HepG2 (cell line): ENCODE measurements at regions not wholly inside any gene's neighbourhood (a gene's known extent, or its start where the extent isn't known, plus 50 kb on each side); places are given as distances from the start of the nearest gene placed in this dataset.

Source experiments
- ATAC-seq: fragments of 200-7000 bp; cut with Tn5 transposase; 3 replicates; pipeline ENCODE4 v1.9.1; 2020; ENCODE audit warnings: mild to moderate bottlenecking, moderate library complexity
- BruUV-seq: library from RNA; stranded (reverse); fragments of 400-500 nt; replicated peaks from 2 replicates; lab custom pipeline; 2021; lab: Mats Ljungman, UMichigan
- CTCF ChIA-PET: fragments of 300-600 bp; formaldehyde crosslinking; extraction: SDS; loops from one replicate; lab custom pipeline; 2021; ENCODE audit warnings: low total read pairs, inconsistent platforms, low intra/inter-chr PET ratio; lab: Yijun Ruan, JAX
- POLR2A ChIA-PET: fragments of 350-600 bp; sonication (Branson Sonifier 250); formaldehyde crosslinking; loops from one replicate; lab custom pipeline; 2020; ENCODE audit warnings: antibody characterized with exemption, inconsistent platforms; lab: Yijun Ruan, JAX
- DNase-seq: peaks from one replicate; pipeline ENCODE4 v3.0.0-alpha.2; 2015; ENCODE audit warnings: low spot score
- FAIRE-seq: peaks from 3 replicates; lab custom pipeline; 2011; peaks lifted over from hg19 to GRCh38; lab: Jason Lieb, UNC
- H2AFZ ChIP-seq: one replicate; pipeline ENCODE4 v1.6.1; 2011; ENCODE audit warnings: low read length, inconsistent platforms
- H3K27ac ChIP-seq: fragments of 300-600 bp; 3 replicates; pipeline ENCODE4 v1.8.0; 2011; ENCODE audit warnings: mixed run types, mild to moderate bottlenecking, mixed read lengths, low read length, inconsistent platforms; ENCODE audit not compliant: insufficient read depth; ENCODE audit errors: extremely low read length
- H3K27me3 ChIP-seq, 2 experiments: fragments of 200-600 bp in 1 of 2; 2 replicates in 1 of 2; 3 replicates in 1 of 2; pipeline versions ENCODE4 v1.6.0 to v1.8.0; 2011; ENCODE audit warnings: low read length in 2 of 2, mild to moderate bottlenecking in 2 of 2, moderate library complexity in 2 of 2, inconsistent platforms in 1 of 2; ENCODE audit not compliant: insufficient read depth in 2 of 2, control insufficient read depth in 1 of 2
- H3K36me3 ChIP-seq, 2 experiments: fragments of 200-600 bp in 1 of 2; replicated peaks in 1 of 2; 2 replicates in 1 of 2; 3 replicates in 1 of 2; pipeline versions ENCODE4 v1.5.1 to v1.8.0; 2011; ENCODE audit warnings: low read length in 2 of 2, inconsistent platforms in 1 of 2; ENCODE audit not compliant: insufficient read depth in 2 of 2, control insufficient read depth in 1 of 2
- H3K4me1 ChIP-seq: 2 replicates; pipeline ENCODE4 v1.5.1; 2012; ENCODE audit warnings: low read length, inconsistent platforms; ENCODE audit not compliant: insufficient read depth
- H3K4me2 ChIP-seq: 2 replicates; pipeline ENCODE4 v1.6.0; 2011; ENCODE audit warnings: low read depth, low read length, inconsistent platforms
- H3K4me3 ChIP-seq, 3 experiments: fragments of 200-600 bp in 1 of 3; sonication (generic), shearing (Covaris generic) in 1 of 3; replicated peaks in 1 of 3; 2 replicates each; pipeline ENCODE4 v1.5.1; 2011 to 2016; ENCODE audit warnings: low read length in 3 of 3, inconsistent platforms in 2 of 3, low read depth in 2 of 3, mild to moderate bottlenecking in 2 of 3, control low read depth in 1 of 3, mixed read lengths in 1 of 3; ENCODE audit not compliant: insufficient read depth in 1 of 3
- H3K79me2 ChIP-seq: one replicate; pipeline ENCODE4 v1.6.1; 2011; ENCODE audit warnings: low read length, inconsistent platforms; ENCODE audit not compliant: insufficient read depth
- H3K9ac ChIP-seq: 2 replicates; pipeline ENCODE4 v1.6.0; 2011; ENCODE audit warnings: mild to moderate bottlenecking, low read depth, low read length, inconsistent platforms; ENCODE audit not compliant: insufficient read depth
- H3K9me3 ChIP-seq: 2 replicates; pipeline ENCODE4 v1.5.1; 2012; ENCODE audit warnings: mild to moderate bottlenecking, low read length
- H4K20me1 ChIP-seq: 2 replicates; pipeline ENCODE4 v1.6.0; 2011; ENCODE audit warnings: inconsistent platforms, mild to moderate bottlenecking, low read length, moderate library complexity; ENCODE audit not compliant: insufficient read depth
- GMEB2 ChIP-seq: IDR thresholded peaks from 2 replicates; pipeline ENCODE4 v1.6.1; 2016; ENCODE audit warnings: missing biosample characterization, missing genetic modification reagents, low read depth
- IRF1 ChIP-seq: sonication (generic); formaldehyde crosslinking; IDR thresholded peaks from 2 replicates; pipeline ENCODE4 v1.4.0; 2020; ENCODE audit warnings: low read depth, mild to moderate bottlenecking, missing genetic modification reagents
- NPAS2 ChIP-seq: sonication (generic); formaldehyde crosslinking; IDR thresholded peaks from 2 replicates; pipeline ENCODE4 v1.8.0; 2022; ENCODE audit warnings: mild to moderate bottlenecking, missing genetic modification reagents, borderline replicate concordance
- SMARCC2 ChIP-seq: fragments of 450-650 bp; IDR thresholded peaks from 2 replicates; pipeline ENCODE4 v1.6.1; 2017; ENCODE audit warnings: antibody characterized with exemption, mild to moderate bottlenecking
- ZNF17 ChIP-seq: sonication (generic); formaldehyde crosslinking; IDR thresholded peaks from 2 replicates; pipeline ENCODE4 v1.5.0; 2020; ENCODE audit warnings: mild to moderate bottlenecking, missing genetic modification reagents
- ZNF446 ChIP-seq: sonication (generic); formaldehyde crosslinking; IDR thresholded peaks from 2 replicates; pipeline ENCODE4 v1.5.0; 2020; ENCODE audit warnings: mild to moderate bottlenecking, missing genetic modification reagents
- ZNF580 ChIP-seq: IDR thresholded peaks from 2 replicates; pipeline ENCODE4 v1.6.1; 2016; ENCODE audit warnings: low read depth, borderline replicate concordance
- WGBS: methylation state at CpG from one replicate; pipeline ENCODE4 v1.1.6; 2017; ENCODE audit warnings: low lambda C conversion rate; 5-methylcytosine and 5-hydroxymethylcytosine counted together
- in situ Hi-C: cut with HindIII; loops from 2 replicates; pipeline ENCODE4 v1.10.0; 2017; ENCODE audit warnings: low pct_unique_long_range_greater_than_20kb; ENCODE audit not compliant: extremely low pct_ligation_motif_present
- intact Hi-C: fragments of 100-400 bp; cut with micrococcal nuclease; formaldehyde crosslinking; loops from one replicate; pipeline ENCODE4 v1.10.0; 2022; ENCODE audit not compliant: unreplicated experiment
- TF ChIP-seq, protein P1 (sequence below): sonication (generic); formaldehyde crosslinking; conservative IDR thresholded peaks from 2 replicates; pipeline ENCODE4 v1.4.0; 2020; ENCODE audit warnings: missing genetic modification reagents

- TF ChIP-seq GMEB2 (CRISPR knock-in tag) (no peak), ZNF580 (CRISPR knock-in tag) (no peak), IRF1 (CRISPR knock-in tag) (no peak)
- TF ChIP-seq, protein P1, sequence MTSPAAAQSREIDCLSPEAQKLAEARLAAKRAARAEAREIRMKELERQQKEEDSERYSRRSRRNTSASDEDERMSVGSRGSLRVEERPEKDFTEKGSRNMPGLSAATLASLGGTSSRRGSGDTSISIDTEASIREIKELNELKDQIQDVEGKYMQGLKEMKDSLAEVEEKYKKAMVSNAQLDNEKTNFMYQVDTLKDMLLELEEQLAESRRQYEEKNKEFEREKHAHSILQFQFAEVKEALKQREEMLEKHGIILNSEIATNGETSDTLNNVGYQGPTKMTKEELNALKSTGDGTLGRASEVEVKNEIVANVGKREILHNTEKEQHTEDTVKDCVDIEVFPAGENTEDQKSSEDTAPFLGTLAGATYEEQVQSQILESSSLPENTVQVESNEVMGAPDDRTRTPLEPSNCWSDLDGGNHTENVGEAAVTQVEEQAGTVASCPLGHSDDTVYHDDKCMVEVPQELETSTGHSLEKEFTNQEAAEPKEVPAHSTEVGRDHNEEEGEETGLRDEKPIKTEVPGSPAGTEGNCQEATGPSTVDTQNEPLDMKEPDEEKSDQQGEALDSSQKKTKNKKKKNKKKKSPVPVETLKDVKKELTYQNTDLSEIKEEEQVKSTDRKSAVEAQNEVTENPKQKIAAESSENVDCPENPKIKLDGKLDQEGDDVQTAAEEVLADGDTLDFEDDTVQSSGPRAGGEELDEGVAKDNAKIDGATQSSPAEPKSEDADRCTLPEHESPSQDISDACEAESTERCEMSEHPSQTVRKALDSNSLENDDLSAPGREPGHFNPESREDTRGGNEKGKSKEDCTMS: no peak
These were observed 839.1 kb upstream of the FOXG1 start (continued) for GRCh38 chr14:27927519-27927918.

DNA sequence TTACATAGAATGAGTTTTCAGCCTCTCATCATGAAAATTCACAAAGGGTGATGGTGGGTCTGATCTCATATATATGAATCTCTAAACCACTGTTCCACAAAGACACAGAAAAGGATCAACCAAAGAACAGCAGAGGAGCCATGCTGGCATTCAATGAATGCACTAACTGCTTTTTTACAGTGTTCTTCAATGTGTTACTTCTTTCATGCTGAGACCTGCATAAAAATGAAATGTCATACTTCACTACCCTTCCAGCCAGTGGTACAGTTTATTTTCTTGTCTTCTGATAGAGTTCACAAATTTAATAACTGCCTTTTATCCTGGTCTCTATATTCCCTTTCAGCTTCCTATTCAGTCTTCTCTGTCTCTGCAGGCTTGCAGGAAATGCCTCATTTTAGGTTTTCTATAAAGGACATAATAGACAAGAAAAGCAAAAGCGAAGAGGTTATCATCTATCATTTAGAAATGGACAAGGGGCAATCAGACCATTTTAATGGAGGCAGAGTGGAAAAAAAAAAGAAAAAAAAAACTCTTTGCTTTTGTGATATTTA is 836.7 kb upstream of the FOXG1 start:
- H3K4me2 ChIP-seq: no peak overlapping the region
- H2AFZ ChIP-seq: no peak overlapping the region
- no peaks in the 10 kb centered on the region for H3K79me2 ChIP-seq
- ATAC-seq: no peak
- intact Hi-C loops: no loop called here
- H3K27ac ChIP-seq: no peak overlapping the region
- no peaks in the 10 kb centered on the region for H4K20me1 ChIP-seq
- in situ Hi-C loops: no loop called here
- no peak for DNase-seq
- BruUV-seq: no TSS peak
- ChIA-PET POLR2A (no interaction called here), CTCF (no interaction called here)
- H3K27me3 ChIP-seq: no peaks in the 10 kb centered on the region
- no peak for FAIRE-seq
- no peak for TF ChIP-seq SMARCC2
- TF ChIP-seq ZNF446: no peak
- TF ChIP-seq ZNF17 (CRISPR knock-in tag): no peak
- TF ChIP-seq NPAS2 (CRISPR knock-in tag): no peak
- H3K9me3 ChIP-seq: peaks cover 91% of the 10 kb centered on the region
- no peak overlapping the region for H3K9ac ChIP-seq
- H3K4me3 ChIP-seq: no peak overlapping the region; a peak in 1 of 6 replicates
- H3K36me3 ChIP-seq: no peaks in the 10 kb centered on the region
- no peaks in the 10 kb centered on the region for H3K4me1 ChIP-seq
- 2% methylated on average over 1 of the region's 1 CpG for WGBS
